Activated CD4-positive, alpha-beta memory T cell treated with anti-CD3 and anti-CD28 coated beads for 36 hours (primary cell): ENCODE measurements at regions not wholly inside any gene's neighbourhood (a gene's known extent, or its start where the extent isn't known, plus 50 kb on each side); places are given as distances from the start of the nearest gene placed in this dataset.

Source experiments
- CTCF ChIA-PET: fragments of 350-600 bp; sonication (Branson Sonifier 250); formaldehyde crosslinking; loops from one replicate; lab custom pipeline; 2021; ENCODE audit warnings: antibody characterized with exemption, inconsistent platforms; lab: Charles Lee
- POLR2A ChIA-PET: fragments of 350-600 bp; sonication (Branson Sonifier 250); formaldehyde crosslinking; loops from one replicate; lab custom pipeline; 2021; ENCODE audit warnings: antibody characterized with exemption; lab: Charles Lee
- DNase-seq: peaks from one replicate; pipeline ENCODE4 v3.0.0-alpha.2; 2020
- H3K27ac Mint-ChIP-seq: one replicate; pipeline ENCODE4 v1.8.0; 2021; ENCODE audit warnings: mixed read lengths
- H3K27me3 Mint-ChIP-seq: one replicate; pipeline ENCODE4 v1.8.0; 2021; ENCODE audit warnings: mixed read lengths
- H3K36me3 Mint-ChIP-seq: one replicate; pipeline ENCODE4 v1.8.0; 2021; ENCODE audit warnings: mixed read lengths
- H3K4me1 Mint-ChIP-seq: one replicate; pipeline ENCODE4 v1.8.0; 2021; ENCODE audit warnings: low read depth, mixed read lengths
- H3K4me3 Mint-ChIP-seq: one replicate; pipeline ENCODE4 v1.8.0; 2021; ENCODE audit warnings: mild to moderate bottlenecking, mixed read lengths
- H3K9me3 Mint-ChIP-seq: one replicate; pipeline ENCODE4 v1.8.0; 2021; ENCODE audit warnings: mixed read lengths
- intact Hi-C: fragments of 100-400 bp; cut with micrococcal nuclease; formaldehyde crosslinking; loops from one replicate; pipeline ENCODE4 v1.15.1; 2023

- no peak for DNase-seq
- H3K9me3 Mint-ChIP-seq = no peaks in the 10 kb centered on the region
- CTCF ChIA-PET = interaction anchor here (0.7 kb wide), 1 partner anchor 290 kb away, joined by 3 read pairs; no protein-coding TSS in a partner anchor
- intact Hi-C loops = no loop called here
- no peaks in the 10 kb centered on the region for H3K36me3 Mint-ChIP-seq
- POLR2A ChIA-PET = no interaction called here
- H3K27ac Mint-ChIP-seq = peak overlapping the region; percentile 7
- peaks cover 2% of the 10 kb centered on the region for H3K27me3 Mint-ChIP-seq
- no peak overlapping the region for H3K4me3 Mint-ChIP-seq
- H3K4me1 Mint-ChIP-seq = peaks cover 4% of the 10 kb centered on the region
Observed at GRCh38 chr10:62900829-62901571, 84.8 kb upstream of the EGR2 start.

- H3K4me1 Mint-ChIP-seq = peaks cover 4% of the 10 kb centered on the region
- CTCF ChIA-PET = no interaction called here
- intact Hi-C loops = no loop called here
- H3K9me3 Mint-ChIP-seq = no peaks in the 10 kb centered on the region
- no peak overlapping the region for H3K27ac Mint-ChIP-seq
- POLR2A ChIA-PET = no interaction called here
- no peak overlapping the region for H3K4me3 Mint-ChIP-seq
- DNase-seq = no peak
- no peaks in the 10 kb centered on the region for H3K27me3 Mint-ChIP-seq
- H3K36me3 Mint-ChIP-seq = no peaks in the 10 kb centered on the region
Observed at GRCh38 chr10:62899311-62899710, 83.1 kb upstream of the EGR2 start.

- POLR2A ChIA-PET = no interaction called here
- H3K36me3 Mint-ChIP-seq = no peaks in the 10 kb centered on the region
- peaks cover 3% of the 10 kb centered on the region for H3K4me1 Mint-ChIP-seq
- intact Hi-C loops = no loop called here
- no peak for DNase-seq
- H3K4me3 Mint-ChIP-seq = no peak overlapping the region
- CTCF ChIA-PET = no interaction called here
- no peaks in the 10 kb centered on the region for H3K9me3 Mint-ChIP-seq
- no peak overlapping the region for H3K27ac Mint-ChIP-seq
- H3K27me3 Mint-ChIP-seq = peaks cover 9% of the 10 kb centered on the region
Observed at GRCh38 chr10:62895063-62895462, 78.9 kb upstream of the EGR2 start.

GRCh38 chr10:62894156-62894555, 78.0 kb upstream of the EGR2 start:
- no peak overlapping the region for H3K4me3 Mint-ChIP-seq
- no peaks in the 10 kb centered on the region for H3K9me3 Mint-ChIP-seq
- DNase-seq = no peak
- no peaks in the 10 kb centered on the region for H3K36me3 Mint-ChIP-seq
- ChIA-PET POLR2A (no interaction called here), CTCF (no interaction called here)
- no peak overlapping the region for H3K27ac Mint-ChIP-seq
- peaks cover 9% of the 10 kb centered on the region for H3K27me3 Mint-ChIP-seq
- peaks cover 3% of the 10 kb centered on the region for H3K4me1 Mint-ChIP-seq
- intact Hi-C loops = no loop called here

GRCh38 chr10:62893036-62893435, 76.9 kb upstream of the EGR2 start:
- CTCF ChIA-PET = no interaction called here
- H3K36me3 Mint-ChIP-seq = no peaks in the 10 kb centered on the region
- no peak overlapping the region for H3K4me3 Mint-ChIP-seq
- peaks cover 9% of the 10 kb centered on the region for H3K27me3 Mint-ChIP-seq
- peaks cover 3% of the 10 kb centered on the region for H3K4me1 Mint-ChIP-seq
- no peak for DNase-seq
- intact Hi-C loops = no loop called here
- no peak overlapping the region for H3K27ac Mint-ChIP-seq
- H3K9me3 Mint-ChIP-seq = no peaks in the 10 kb centered on the region
- POLR2A ChIA-PET = no interaction called here

GRCh38 chr10:62890395-62890794, 74.2 kb upstream of the EGR2 start:
- intact Hi-C loops = no loop called here
- Mint-ChIP-seq H3K4me3 (no peak overlapping the region), H3K4me1 (peaks cover 3% of the 10 kb centered on the region), H3K36me3 (no peaks in the 10 kb centered on the region), H3K27me3 (peaks cover 16% of the 10 kb centered on the region), H3K9me3 (no peaks in the 10 kb centered on the region), H3K27ac (no peak overlapping the region)
- POLR2A ChIA-PET = no interaction called here
- CTCF ChIA-PET = no interaction called here
- DNase-seq = no peak

- peaks cover 29% of the 10 kb centered on the region for H3K27me3 Mint-ChIP-seq
- no peaks in the 10 kb centered on the region for H3K9me3 Mint-ChIP-seq
- H3K36me3 Mint-ChIP-seq = no peaks in the 10 kb centered on the region
- DNase-seq = no peak
- H3K4me3 Mint-ChIP-seq = no peak overlapping the region
- ChIA-PET CTCF (no interaction called here), POLR2A (no interaction called here)
- H3K4me1 Mint-ChIP-seq = peaks cover under 1% of the 10 kb centered on the region
- intact Hi-C loops = no loop called here
- no peak overlapping the region for H3K27ac Mint-ChIP-seq
Observed at GRCh38 chr10:62887642-62888041, 71.5 kb upstream of the EGR2 start.

GRCh38 chr10:62885684-62886461, 69.7 kb upstream of the EGR2 start:
- no peak for DNase-seq
- no peak overlapping the region for H3K4me3 Mint-ChIP-seq
- H3K27ac Mint-ChIP-seq = no peak overlapping the region
- H3K36me3 Mint-ChIP-seq = no peaks in the 10 kb centered on the region
- H3K27me3 Mint-ChIP-seq = peaks cover 30% of the 10 kb centered on the region
- intact Hi-C loops = no loop called here
- H3K9me3 Mint-ChIP-seq = no peaks in the 10 kb centered on the region
- no peaks in the 10 kb centered on the region for H3K4me1 Mint-ChIP-seq
- ChIA-PET POLR2A (no interaction called here), CTCF (no interaction called here)

- intact Hi-C loops = no loop called here
- no peaks in the 10 kb centered on the region for H3K4me1 Mint-ChIP-seq
- H3K4me3 Mint-ChIP-seq = no peak overlapping the region
- peaks cover 39% of the 10 kb centered on the region for H3K27me3 Mint-ChIP-seq
- no peaks in the 10 kb centered on the region for H3K36me3 Mint-ChIP-seq
- ChIA-PET CTCF (interaction anchor here (0.7 to 0.8 kb wide), 2 partner anchors 61 to 279 kb away, joined by 3 read pairs; no protein-coding TSS in a partner anchor), POLR2A (no interaction called here)
- H3K27ac Mint-ChIP-seq = no peak overlapping the region
- no peak for DNase-seq
- no peaks in the 10 kb centered on the region for H3K9me3 Mint-ChIP-seq
Observed at GRCh38 chr10:62880162-62880561, 64.0 kb upstream of the EGR2 start.

GRCh38 chr10:62873866-62874265, 57.7 kb upstream of the EGR2 start:
- Mint-ChIP-seq H3K36me3 (peaks cover 2% of the 10 kb centered on the region), H3K4me3 (no peak overlapping the region), H3K4me1 (peaks cover 30% of the 10 kb centered on the region), H3K27me3 (peaks cover 26% of the 10 kb centered on the region), H3K9me3 (no peaks in the 10 kb centered on the region), H3K27ac (no peak overlapping the region)
- ChIA-PET POLR2A (no interaction called here), CTCF (no interaction called here)
- intact Hi-C loops = no loop called here
- DNase-seq = no peak

GRCh38 chr10:62870866-62871265, 54.7 kb upstream of the EGR2 start:
- intact Hi-C loops = loop anchor here (1.0 to 2.0 kb wide), 2 partner anchors 15 to 54 kb away; partner anchors contain the start of gene EGR2
- peak; percentile 68 for DNase-seq
- Mint-ChIP-seq H3K4me1 (peaks cover 30% of the 10 kb centered on the region), H3K9me3 (no peaks in the 10 kb centered on the region), H3K27ac (no peak overlapping the region), H3K27me3 (peaks cover 16% of the 10 kb centered on the region), H3K4me3 (no peak overlapping the region), H3K36me3 (peaks cover 2% of the 10 kb centered on the region)
- ChIA-PET POLR2A (interaction anchor here (1.9 kb wide), 1 partner anchor 18 kb away, joined by 8 read pairs; no protein-coding TSS in a partner anchor), CTCF (interaction anchor here (0.7 to 1.9 kb wide), 2 partner anchors 19 to 1722 kb away, joined by 3 to 6 read pairs; no protein-coding TSS in a partner anchor)

- no peak overlapping the region for H3K4me3 Mint-ChIP-seq
- H3K9me3 Mint-ChIP-seq = no peaks in the 10 kb centered on the region
- ChIA-PET POLR2A (interaction anchor here (1.9 kb wide), 1 partner anchor 17 kb away, joined by 8 read pairs; no protein-coding TSS in a partner anchor), CTCF (interaction anchor here (1.9 kb wide), 1 partner anchor 18 kb away, joined by 6 read pairs; no protein-coding TSS in a partner anchor)
- peaks cover 30% of the 10 kb centered on the region for H3K4me1 Mint-ChIP-seq
- peaks cover 12% of the 10 kb centered on the region for H3K27me3 Mint-ChIP-seq
- peaks cover 2% of the 10 kb centered on the region for H3K36me3 Mint-ChIP-seq
- H3K27ac Mint-ChIP-seq = no peak overlapping the region
- intact Hi-C loops = loop anchor here (1.0 to 2.0 kb wide), 2 partner anchors 14 to 53 kb away; partner anchors contain the start of gene EGR2
- no peak for DNase-seq
Observed at GRCh38 chr10:62869958-62870357, 53.8 kb upstream of the EGR2 start.
